Caco-2 (cell line): ENCODE measurements at regions not wholly inside any gene's neighbourhood (a gene's known extent, or its start where the extent isn't known, plus 50 kb on each side); places are given as distances from the start of the nearest gene placed in this dataset.
A peak's percentile ranks its signal among the peaks of the same experiment; 100 is the strongest.

Experiments used
- BruUV-seq: library from RNA; stranded (reverse); fragments of 400-500 nt; replicated peaks from 2 replicates; lab custom pipeline; 2021; lab: Mats Ljungman, UMichigan
- CTCF ChIA-PET: fragments of 300-600 bp; sonication (Branson Sonifier 250); formaldehyde crosslinking; loops from one replicate; lab custom pipeline; 2022; ENCODE audit warnings: antibody characterized with exemption; lab: Charles Lee
- POLR2A ChIA-PET: fragments of 300-600 bp; sonication (Branson Sonifier 250); formaldehyde crosslinking; loops from one replicate; lab custom pipeline; 2022; ENCODE audit warnings: antibody characterized with exemption; lab: Charles Lee
- DNase-seq, 2 experiments: peaks; one replicate each; pipeline versions ENCODE4 v3.0.0 to v3.0.0-alpha.2; 2020 to 2022
- H3K27me3 ChIP-seq: replicated peaks from 2 replicates; pipeline ENCODE4 v1.6.0; 2011; ENCODE audit warnings: low read length; ENCODE audit not compliant: control insufficient read depth, insufficient read depth
- H3K36me3 ChIP-seq: 2 replicates; pipeline ENCODE4 v1.5.1; 2011; ENCODE audit warnings: low read length; ENCODE audit not compliant: control insufficient read depth, insufficient read depth
- H3K4me1 ChIP-seq: fragments of 250-450 bp; sonication (Bioruptor Pico); 2 replicates; pipeline ENCODE4 v1.5.1; 2020; ENCODE audit warnings: mild to moderate bottlenecking
- H3K4me3 ChIP-seq: 2 replicates; pipeline ENCODE4 v1.5.1; 2011; ENCODE audit warnings: low read depth, mild to moderate bottlenecking, control low read depth, low read length
- H3K9me3 ChIP-seq: fragments of 250-450 bp; sonication (Bioruptor Pico); 2 replicates; pipeline ENCODE4 v1.5.1; 2020; ENCODE audit warnings: mild to moderate bottlenecking, moderate library complexity
- H3K27ac Mint-ChIP-seq: one replicate; pipeline ENCODE4 v1.8.0; 2022; ENCODE audit warnings: mixed read lengths; ENCODE audit not compliant: unreplicated experiment
- H3K27me3 Mint-ChIP-seq: one replicate; pipeline ENCODE4 v1.8.0; 2022; ENCODE audit warnings: mixed read lengths; ENCODE audit not compliant: insufficient read depth, unreplicated experiment
- H3K36me3 Mint-ChIP-seq: one replicate; pipeline ENCODE4 v1.8.0; 2022; ENCODE audit warnings: mild to moderate bottlenecking, mixed read lengths; ENCODE audit not compliant: insufficient read depth, unreplicated experiment
- H3K4me1 Mint-ChIP-seq: one replicate; pipeline ENCODE4 v1.8.0; 2022; ENCODE audit warnings: low read depth, mixed read lengths; ENCODE audit not compliant: unreplicated experiment
- H3K4me3 Mint-ChIP-seq: one replicate; pipeline ENCODE4 v1.8.0; 2022; ENCODE audit warnings: mild to moderate bottlenecking, moderate library complexity, mixed read lengths; ENCODE audit not compliant: unreplicated experiment
- H3K9me3 Mint-ChIP-seq: one replicate; pipeline ENCODE4 v1.8.0; 2022; ENCODE audit warnings: mixed read lengths; ENCODE audit not compliant: unreplicated experiment
- intact Hi-C: fragments of 100-400 bp; cut with micrococcal nuclease; formaldehyde crosslinking; loops from one replicate; pipeline ENCODE4 v1.10.0; 2022; ENCODE audit not compliant: unreplicated experiment
- TF ChIP-seq, protein P1 (sequence below), 2 experiments: fragments of 200-600 bp in 1 of 2; IDR thresholded peaks; 1 replicate in 1 of 2; 2 replicates in 1 of 2; pipeline versions ENCODE4 v1.5.1 to v1.8.0; 2011 to 2022; ENCODE audit warnings: antibody characterized with exemption in 1 of 2, control low read depth in 1 of 2, inconsistent platforms in 1 of 2, low read depth in 1 of 2, low read length in 1 of 2, mild to moderate bottlenecking in 1 of 2, moderate library complexity in 1 of 2; ENCODE audit not compliant: insufficient read depth in 1 of 2, severe bottlenecking in 1 of 2, unreplicated experiment in 1 of 2

DNA sequence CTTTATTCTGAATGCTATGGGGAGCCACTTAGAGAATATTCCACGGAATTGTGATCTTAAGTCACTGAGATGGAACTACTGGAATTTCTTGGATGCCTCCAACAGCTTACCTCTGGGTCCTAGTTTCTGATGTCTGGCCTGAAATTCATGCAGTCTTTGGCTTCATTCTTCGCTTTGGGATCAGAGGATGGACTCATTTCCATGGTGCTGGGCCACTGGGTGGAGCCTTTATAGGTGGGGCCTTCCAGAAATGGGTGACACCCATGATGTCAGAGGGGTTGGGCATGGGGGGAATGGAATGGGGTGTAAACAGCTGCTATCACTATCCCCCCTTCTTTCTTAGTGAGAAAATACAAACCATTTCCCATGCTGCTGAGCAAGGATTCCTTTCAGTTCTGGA, 73.7 kb upstream of the FGGY start:
- BruUV-seq, result no TSS peak
- intact Hi-C loops, result no loop called here
- Mint-ChIP-seq H3K36me3 (no peaks in the 10 kb centered on the region), H3K9me3 (peaks cover under 1% of the 10 kb centered on the region), H3K4me1 (peaks cover 9% of the 10 kb centered on the region), H3K27ac (no peak overlapping the region), H3K27me3 (no peaks in the 10 kb centered on the region), H3K4me3 (no peak overlapping the region)
- CTCF ChIA-PET, result no interaction called here
- DNase-seq, result no peak
- POLR2A ChIA-PET, result no interaction called here
- no peaks in the 10 kb centered on the region for H3K27me3 ChIP-seq
- TF ChIP-seq, protein P1, sequence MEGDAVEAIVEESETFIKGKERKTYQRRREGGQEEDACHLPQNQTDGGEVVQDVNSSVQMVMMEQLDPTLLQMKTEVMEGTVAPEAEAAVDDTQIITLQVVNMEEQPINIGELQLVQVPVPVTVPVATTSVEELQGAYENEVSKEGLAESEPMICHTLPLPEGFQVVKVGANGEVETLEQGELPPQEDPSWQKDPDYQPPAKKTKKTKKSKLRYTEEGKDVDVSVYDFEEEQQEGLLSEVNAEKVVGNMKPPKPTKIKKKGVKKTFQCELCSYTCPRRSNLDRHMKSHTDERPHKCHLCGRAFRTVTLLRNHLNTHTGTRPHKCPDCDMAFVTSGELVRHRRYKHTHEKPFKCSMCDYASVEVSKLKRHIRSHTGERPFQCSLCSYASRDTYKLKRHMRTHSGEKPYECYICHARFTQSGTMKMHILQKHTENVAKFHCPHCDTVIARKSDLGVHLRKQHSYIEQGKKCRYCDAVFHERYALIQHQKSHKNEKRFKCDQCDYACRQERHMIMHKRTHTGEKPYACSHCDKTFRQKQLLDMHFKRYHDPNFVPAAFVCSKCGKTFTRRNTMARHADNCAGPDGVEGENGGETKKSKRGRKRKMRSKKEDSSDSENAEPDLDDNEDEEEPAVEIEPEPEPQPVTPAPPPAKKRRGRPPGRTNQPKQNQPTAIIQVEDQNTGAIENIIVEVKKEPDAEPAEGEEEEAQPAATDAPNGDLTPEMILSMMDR (IDR thresholded peaks at IDR 0.05; ENCODE audit: insufficient read depth in 1 of 2, low read depth in 1 of 2, low read length in 1 of 2, severe bottlenecking in 1 of 2, unreplicated experiment in 1 of 2), result no peak
- no peaks in the 10 kb centered on the region for H3K36me3 ChIP-seq
- no peaks in the 10 kb centered on the region for H3K9me3 ChIP-seq
- no peaks in the 10 kb centered on the region; the same call in 1 of the 2 replicates for H3K4me1 ChIP-seq
- no peak overlapping the region for H3K4me3 ChIP-seq

DNA sequence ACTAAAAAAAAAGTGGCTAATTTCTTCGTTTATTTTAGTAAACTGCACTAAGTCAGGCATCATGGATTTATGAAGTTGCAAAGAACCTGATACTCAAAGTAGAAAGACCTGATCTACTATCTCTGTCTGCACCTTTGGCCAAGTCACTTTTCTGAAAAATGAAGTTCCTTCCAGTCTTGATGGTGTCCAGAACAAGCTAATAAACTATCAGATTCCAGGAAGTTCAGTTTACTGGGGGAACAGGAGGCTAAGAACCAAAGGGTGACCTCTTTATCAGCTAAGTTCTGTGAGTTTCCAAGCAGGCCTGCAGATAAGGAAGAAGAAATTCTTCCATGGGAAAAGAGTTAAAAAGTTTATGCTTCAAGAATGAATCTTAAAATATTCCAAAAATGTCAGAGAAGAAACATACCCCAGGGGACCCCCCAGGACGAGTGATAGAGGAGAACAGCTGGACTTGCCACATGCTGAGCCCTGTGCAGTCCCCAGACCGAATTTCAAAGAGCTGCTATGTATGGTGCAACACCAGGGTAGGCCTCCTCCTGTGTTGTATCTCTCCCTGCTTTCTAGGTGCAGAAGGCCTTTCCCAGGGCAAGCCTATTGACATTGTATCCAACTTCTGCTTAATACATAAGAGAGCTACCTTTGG, 72.8 kb upstream of the FGGY start:
- Mint-ChIP-seq H3K36me3 (no peaks in the 10 kb centered on the region), H3K9me3 (no peaks in the 10 kb centered on the region), H3K27me3 (no peaks in the 10 kb centered on the region), H3K4me1 (peaks cover 9% of the 10 kb centered on the region), H3K4me3 (no peak overlapping the region), H3K27ac (peak overlapping the region; percentile 71)
- TF ChIP-seq, protein P1 (IDR thresholded peaks at IDR 0.05; ENCODE audit: insufficient read depth in 1 of 2, low read depth in 1 of 2, low read length in 1 of 2, severe bottlenecking in 1 of 2, unreplicated experiment in 1 of 2), result no peak
- no peaks in the 10 kb centered on the region for H3K9me3 ChIP-seq
- H3K27me3 ChIP-seq, result no peaks in the 10 kb centered on the region
- H3K4me3 ChIP-seq, result no peak overlapping the region
- no TSS peak for BruUV-seq
- ChIA-PET POLR2A (no interaction called here), CTCF (interaction anchor here (1.3 kb wide), 1 partner anchor 37 kb away, joined by 6 read pairs; no protein-coding TSS in a partner anchor)
- H3K36me3 ChIP-seq, result no peaks in the 10 kb centered on the region
- H3K4me1 ChIP-seq, result no peaks in the 10 kb centered on the region; the same call in 1 of the 2 replicates
- DNase-seq, result peak; percentile 6 to 35
- intact Hi-C loops, result no loop called here

DNA sequence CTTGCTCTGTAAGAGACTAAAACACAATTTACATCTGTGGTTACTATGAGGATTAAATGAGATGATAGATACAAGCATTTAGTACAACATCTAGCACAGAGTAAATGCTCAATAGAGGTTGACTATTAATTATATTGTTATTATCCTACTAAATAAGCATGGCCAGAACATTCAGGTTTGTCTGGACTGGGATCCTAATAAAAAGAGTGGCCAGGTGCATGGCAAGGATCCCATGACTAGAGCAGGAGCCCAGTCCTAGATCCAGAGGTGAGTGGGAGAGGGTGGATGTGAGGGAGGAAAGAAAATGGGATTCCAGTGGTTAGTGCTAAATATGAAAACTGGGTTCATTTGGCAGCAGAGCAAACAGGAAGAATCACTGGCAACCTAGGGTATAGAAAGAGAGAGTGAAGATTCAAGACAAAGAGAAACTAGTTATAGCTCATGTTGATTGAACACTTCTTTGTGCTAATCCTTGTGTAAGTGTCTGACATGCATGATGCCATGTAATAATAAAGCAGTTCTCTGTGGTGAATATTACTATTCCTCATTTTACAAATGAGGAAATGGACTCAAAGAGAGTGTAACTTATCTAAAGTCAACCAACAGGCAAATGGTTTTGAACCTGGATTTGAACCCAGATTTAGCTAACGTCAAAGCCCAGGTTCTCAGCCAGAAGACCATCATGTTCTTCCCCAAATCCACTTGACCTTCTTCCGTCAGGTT, 71.1 kb upstream of the FGGY start:
- no TSS peak for BruUV-seq
- POLR2A ChIA-PET, result no interaction called here
- H3K27me3 ChIP-seq, result no peaks in the 10 kb centered on the region
- H3K4me1 ChIP-seq, result no peaks in the 10 kb centered on the region; the same call in 1 of the 2 replicates
- no peaks in the 10 kb centered on the region for H3K9me3 Mint-ChIP-seq
- H3K36me3 ChIP-seq, result no peaks in the 10 kb centered on the region
- intact Hi-C loops, result no loop called here
- H3K4me1 Mint-ChIP-seq, result peaks cover 9% of the 10 kb centered on the region
- H3K27ac Mint-ChIP-seq, result no peak overlapping the region
- H3K9me3 ChIP-seq, result no peaks in the 10 kb centered on the region
- CTCF ChIA-PET, result no interaction called here
- no peak overlapping the region for H3K4me3 Mint-ChIP-seq
- no peaks in the 10 kb centered on the region for H3K36me3 Mint-ChIP-seq
- TF ChIP-seq, protein P1 (IDR thresholded peaks at IDR 0.05; ENCODE audit: insufficient read depth in 1 of 2, low read depth in 1 of 2, low read length in 1 of 2, severe bottlenecking in 1 of 2, unreplicated experiment in 1 of 2), result no peak
- no peak for DNase-seq
- no peaks in the 10 kb centered on the region for H3K27me3 Mint-ChIP-seq
- H3K4me3 ChIP-seq, result no peak overlapping the region
